HG02981 (cell line): ENCODE measurements at regions not wholly inside any gene's neighbourhood (a gene's known extent, or its start where the extent isn't known, plus 50 kb on each side); places are given as distances from the start of the nearest gene placed in this dataset.

Experiments
- ATAC-seq: cut with Tn5 transposase; IDR thresholded peaks from one replicate; pipeline ENCODE4 v1.9.1; 2021; ENCODE audit warnings: mild to moderate bottlenecking, moderate library complexity; ENCODE audit not compliant: unreplicated experiment

DNA sequence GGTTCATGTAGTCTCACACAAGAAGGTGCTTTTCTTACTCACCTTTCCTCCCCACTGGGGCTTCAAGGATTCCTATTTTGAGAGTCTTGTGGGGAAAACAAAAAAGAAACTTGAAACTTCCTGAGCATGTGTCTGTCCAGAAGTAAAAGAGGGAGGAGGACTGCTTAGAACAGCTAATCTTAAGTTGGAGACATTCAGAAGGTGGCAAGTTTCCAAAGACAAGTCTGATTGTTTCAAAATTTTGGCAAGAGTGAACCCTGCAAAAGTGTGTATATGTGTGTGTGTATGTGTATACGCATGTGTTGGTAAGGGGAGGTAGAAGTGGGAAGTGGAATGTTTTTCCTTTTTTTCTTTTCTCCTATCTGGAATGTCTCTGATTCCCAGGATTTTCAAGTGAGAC lies 189.0 kb upstream of the FRMPD4 start:
- no peak for ATAC-seq

DNA sequence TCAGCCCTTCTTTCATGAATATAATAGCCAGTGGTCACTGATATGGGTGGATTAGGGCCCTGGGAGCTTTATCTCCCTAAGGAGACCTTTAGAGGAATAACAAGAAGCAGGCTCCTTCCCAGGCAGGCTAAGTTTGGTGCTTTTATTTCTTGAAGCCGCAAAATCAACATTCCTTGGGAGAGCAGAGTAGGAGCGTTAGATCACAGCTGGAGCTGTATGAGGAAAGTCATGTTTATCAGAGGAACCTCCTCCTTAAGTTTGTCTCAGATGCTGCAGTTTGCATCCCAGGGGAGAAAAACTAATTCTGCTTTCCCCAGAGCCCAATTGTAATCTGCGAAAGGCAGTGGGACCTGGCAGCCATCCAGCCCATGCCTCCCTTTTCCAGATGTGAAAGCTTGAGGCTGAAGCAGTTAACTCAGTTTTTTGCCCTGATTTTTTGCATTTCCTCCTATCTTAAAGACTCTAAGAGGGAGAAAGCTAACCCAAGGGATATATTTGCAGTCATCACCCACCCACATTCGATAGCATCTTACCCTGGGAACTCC lies 186.0 kb upstream of the FRMPD4 start:
- ATAC-seq, result no peak

DNA sequence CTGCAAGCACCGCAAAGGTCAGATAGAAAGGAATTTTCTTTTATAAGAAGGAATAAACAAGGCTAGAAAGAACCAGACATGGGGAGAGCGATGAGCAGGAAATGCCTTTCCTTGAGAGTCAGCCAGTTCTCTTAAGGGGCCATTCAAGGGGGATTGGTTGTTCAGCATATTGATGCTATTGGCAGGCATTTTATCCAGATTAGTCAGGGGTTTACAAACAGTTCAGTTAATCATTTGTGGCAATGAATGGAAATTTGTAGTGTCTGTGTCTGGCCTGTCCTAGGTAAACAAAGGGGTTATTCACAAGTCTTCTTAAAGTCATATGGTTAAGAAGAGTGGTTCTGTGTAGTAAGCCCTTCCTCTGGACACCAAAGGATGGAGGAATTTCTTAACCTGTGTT lies 184.7 kb upstream of the FRMPD4 start:
- ATAC-seq, result no peak

DNA sequence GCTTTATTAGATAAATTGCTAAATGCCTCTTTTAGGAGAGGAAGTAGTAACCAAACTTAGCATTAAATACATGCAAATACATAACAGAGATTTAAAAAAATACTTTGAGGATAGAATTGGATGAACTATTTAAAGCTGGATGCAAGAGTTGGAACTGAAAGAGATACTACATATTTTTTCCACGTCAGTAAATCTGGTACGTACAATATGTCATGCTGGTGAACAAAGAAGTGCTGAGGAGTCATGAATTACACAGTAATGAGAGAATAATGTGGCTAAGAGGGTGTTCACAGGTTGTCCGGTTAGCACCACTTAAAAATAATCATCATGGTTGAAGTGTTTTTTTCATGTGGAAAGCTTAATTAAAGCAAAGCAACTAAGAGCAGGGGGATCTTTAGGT lies 184.1 kb upstream of the FRMPD4 start:
- ATAC-seq, result no peak

DNA sequence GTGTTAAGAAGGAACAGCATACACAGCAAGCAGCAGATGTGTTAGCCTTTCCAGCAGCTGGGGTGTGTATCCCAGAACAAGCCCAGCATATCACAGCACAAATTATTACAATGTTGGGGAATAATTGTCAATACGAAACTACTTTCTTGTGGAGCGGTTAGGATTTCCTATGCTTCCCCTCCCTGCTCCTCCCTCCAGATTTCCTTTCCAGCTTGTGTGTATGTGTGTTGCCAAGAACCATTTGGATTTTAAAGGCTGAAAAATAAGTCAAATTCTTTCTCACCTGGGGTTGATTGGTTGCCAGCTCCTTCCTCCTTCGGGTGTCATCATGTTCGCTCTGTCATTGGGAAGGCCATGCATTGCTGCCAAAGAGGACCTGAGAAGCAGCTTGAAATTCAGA lies 178.2 kb upstream of the FRMPD4 start:
- no peak for ATAC-seq

DNA sequence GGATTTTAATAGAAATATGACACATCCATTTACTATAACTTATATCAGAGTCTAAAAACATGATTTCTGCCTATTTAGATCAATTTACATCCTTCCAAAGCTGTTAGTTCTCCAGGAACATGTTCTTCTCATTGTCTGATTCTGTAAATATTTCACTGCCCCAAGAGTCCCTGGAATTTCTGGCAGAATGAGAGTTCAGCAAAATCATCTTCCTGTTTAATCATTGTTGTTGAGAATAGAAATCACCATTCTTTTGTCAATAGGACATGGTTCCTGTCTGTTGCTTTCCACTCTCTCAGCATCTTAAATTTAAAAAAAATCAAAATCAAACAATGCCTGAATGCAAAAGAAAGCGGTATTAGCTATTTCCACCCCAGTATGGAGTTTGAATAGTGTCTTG lies 172.8 kb upstream of the FRMPD4 start:
- no peak for ATAC-seq

DNA sequence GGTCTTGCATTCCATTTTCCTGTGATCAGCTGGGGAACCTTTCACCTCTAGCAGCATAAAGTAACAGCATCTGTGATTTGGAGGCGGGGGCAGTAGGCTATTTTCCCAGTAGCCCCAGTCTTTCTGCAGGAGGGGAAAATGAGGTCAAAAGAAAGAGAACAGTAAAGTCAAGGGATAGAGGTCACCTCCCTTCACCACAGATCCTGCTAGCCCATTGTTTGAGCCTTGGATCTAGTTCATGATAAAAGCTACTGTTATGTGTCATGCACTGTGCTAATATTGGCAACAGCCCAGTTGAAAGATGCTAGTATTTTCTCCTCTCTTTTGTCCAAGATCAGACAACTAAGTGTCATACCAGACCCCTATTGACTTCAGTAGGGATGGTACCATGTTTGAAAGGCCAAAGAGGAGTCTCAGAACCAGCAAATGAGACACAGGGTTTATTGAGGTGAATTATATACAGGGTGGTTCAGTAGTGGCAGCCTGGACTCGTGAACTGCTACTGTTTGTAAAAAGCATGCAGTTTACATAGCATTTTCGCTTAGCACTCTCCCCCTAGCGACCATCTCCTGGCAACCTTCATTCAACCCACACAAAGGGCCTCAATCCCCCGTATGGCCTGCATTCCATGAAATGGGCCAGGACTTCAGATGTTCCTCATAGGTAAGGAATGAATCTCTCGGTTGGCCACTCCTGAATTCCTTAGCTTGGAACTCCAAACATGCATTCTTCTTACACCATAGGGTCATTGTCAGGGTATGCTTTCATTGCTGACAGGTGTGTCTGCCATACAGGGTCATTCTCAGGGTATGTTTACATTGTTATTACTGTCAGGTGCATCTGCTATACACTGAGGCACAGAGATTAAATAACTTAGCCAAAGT lies 170.0 kb upstream of the FRMPD4 start:
- no peak for ATAC-seq

DNA sequence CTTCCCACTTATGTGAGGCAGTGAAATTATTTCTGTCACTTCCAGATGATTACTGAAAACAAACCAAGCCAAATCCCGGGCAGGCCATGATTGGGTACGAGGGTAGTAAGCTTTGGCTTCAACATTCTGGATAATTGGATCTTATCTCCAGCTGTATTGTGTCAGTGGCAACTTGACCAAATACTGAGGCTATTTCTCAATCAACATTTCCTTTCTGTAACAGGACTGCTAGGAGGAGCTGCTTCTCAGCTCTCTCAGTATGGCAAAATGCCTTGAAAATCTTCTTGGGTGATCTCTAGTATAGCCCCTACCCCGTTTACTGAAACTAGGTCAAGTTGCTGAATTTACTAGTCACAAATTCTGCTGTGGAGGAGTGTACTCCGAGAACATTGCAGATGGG lies 169.3 kb upstream of the FRMPD4 start:
- no peak for ATAC-seq

DNA sequence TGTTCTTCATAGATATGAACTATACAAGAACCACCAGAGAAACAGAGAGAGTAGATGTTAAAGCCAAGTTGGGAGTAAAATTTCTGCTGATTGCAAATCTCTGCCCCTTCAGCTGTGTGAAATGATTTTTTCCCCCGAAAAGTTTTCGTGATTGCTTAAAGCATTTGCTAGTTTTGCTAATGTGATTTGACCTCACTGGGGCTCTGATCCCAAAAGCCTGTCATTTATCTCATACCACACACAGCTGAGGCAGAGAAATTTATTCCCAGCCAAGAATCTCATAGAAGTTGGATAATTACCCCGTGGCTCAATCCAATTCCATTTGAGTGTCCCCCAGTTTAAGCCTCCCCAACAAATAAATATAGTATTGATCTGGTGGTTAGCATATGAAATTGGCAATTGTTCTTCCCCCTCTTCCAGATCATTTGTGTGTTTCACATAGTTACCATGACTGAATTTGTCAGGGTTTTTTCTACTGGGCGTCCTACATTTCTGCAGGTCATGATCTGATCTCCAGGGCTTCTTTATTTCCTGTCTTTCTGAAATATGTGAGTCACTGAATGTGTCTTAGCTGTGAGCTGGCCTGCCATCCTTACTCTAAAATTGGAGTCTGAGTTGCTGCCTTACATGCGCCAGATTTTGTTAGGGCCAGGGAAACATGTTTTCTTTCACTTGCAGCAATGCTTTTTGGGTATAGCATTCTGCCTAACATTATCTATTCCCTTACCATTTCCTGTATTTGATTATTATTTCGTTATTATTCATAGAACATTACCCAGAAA lies 167.5 kb upstream of the FRMPD4 start:
- ATAC-seq, result no peak

DNA sequence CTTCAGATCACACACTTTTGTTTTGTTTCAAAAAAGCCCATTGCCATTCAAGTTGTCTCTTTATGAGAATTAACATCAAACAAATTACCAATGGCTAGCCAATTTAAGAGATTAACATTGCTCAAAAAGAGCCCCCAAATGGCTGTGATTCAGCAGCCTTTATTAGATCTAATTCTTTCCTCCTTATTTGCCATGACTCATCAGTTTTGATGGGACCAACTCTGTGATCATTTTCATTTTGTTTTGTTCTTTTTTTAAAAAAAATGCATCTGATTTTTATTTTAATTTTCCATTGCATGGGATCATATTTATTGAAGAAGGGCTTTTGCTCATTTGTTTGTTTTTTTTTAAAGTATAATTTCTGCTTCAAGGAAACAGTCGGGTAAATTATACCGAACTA lies 161.6 kb upstream of the FRMPD4 start:
- no peak for ATAC-seq

DNA sequence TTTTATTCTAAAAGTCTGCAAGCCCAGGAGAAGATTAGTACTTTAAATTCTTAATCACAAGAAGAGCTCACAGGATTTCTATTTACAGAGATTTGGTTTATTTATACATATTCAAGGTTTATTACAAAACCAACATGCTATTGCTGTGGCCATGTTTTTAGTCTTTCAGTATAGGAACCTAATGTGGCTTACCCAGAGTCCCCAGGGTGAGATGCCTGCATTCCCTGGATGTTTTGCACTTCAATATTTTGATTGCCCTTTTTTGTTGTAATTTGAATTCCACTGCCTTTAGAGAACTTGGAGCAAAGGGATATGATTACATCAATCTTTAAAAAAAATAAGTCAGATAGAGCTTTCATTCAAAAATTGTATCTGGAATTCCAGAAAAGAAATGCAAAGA lies 146.0 kb upstream of the FRMPD4 start:
- ATAC-seq, result no peak

DNA sequence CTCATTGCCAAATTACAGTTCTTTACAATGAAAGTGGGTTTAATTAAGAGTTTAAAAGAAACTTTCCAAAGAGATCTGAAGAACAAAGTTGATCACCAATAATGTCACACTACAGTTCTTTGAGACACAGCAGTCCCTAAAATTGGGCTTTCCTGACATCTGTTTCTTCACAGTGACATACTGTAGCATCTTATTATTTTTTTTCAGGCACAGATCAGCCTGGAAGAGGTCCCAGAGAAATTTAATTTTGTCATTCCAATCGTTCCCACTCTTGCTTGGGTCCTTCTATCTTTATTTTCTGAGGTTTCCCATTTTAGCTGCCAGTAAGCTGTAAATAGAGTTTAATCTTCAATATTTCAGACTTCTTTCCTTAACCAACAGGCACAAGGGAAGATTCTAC lies 143.1 kb upstream of the FRMPD4 start:
- ATAC-seq, result no peak

DNA sequence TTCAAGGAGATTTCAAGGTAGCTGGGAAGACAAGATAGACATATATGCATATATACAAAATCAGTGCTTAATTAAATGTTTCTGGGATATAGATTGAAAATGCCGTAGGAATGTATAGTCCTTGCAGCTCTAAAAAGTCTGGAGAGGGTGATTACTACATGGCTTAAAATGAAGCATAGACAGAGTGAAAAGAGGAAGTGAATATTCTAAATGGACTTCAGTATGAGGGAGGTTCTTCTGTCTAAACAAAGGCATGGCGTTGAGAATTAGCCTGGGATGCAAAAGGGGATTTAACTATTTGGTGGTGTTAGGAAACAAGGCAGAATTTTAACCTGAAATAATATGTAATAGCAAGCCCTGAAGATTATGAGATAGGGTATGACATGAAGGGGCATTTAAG lies 141.5 kb upstream of the FRMPD4 start:
- ATAC-seq, result no peak

DNA sequence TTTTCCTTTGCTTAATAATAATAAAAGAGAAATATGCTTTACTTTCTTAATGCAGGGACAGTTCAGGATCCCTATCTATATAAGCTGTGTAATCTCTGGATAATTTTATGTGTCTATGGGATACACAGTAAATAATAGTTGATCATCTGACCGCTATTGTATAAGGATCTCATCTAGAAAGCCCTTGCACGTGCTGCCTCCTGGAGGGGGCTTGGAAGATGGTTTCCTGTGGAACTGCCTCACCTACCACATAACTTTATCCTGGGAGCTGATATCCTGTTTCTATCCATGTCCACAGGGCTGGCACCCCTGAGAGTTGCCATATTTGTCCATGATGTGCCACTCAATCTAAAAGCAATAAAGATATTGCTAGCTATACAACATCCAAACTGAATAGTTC lies 139.3 kb upstream of the FRMPD4 start:
- ATAC-seq, result no peak

DNA sequence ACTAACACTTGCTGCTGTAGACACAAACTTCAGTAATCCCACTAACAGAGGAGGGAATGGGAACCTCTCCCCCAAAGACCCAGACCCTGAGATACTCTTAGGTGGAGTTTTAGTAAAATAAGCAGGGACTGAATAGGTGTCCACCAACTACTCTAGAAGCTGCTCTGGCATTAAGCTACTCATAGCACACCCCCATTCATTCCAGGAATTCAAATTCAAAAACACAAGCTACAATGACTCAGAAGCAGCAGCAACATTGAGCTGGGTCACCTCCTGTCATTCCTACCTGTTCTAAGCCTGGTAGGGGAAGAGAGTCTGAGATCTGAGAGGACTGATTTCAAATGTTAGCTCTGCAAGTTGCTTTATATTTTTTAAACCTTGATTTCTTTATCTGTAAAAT lies 135.4 kb upstream of the FRMPD4 start:
- no peak for ATAC-seq

DNA sequence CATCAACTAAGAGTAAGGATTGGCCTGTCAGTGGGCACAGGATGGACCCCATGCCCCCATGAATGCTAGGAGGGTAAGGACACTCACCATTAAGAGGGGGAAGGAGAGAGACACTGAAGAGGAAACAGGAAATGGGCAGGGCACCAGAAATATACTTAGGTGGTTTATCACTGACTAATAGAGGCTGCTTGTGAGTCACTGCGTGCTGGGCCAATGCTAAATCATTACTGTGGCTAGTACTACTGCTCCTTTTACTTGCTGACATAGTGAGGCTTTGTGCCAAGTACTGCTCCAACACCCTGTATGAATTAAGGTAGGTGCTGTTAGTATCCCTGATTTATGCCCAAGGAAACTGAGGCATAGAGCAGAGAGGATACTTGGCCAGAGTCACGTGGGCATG lies 130.4 kb upstream of the FRMPD4 start:
- ATAC-seq, result no peak

DNA sequence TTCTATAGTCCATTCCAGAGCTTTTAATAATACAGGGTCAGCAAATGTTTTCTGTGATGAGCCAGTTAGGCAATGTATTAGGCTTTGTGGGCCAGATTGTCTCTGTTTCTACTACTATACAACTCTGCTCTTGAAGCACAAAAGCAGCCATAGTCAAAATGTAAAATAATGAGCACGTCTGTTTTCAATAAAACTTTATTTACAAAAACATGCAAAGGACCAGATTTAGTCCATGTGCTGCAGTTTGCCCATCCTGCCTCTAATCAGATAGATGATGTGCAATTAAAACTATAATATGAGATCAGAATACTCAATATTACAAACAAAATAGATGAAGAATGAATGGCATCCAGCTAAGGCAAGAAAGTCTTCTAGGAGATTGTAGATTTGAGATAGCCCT lies 127.8 kb upstream of the FRMPD4 start:
- ATAC-seq, result no peak

DNA sequence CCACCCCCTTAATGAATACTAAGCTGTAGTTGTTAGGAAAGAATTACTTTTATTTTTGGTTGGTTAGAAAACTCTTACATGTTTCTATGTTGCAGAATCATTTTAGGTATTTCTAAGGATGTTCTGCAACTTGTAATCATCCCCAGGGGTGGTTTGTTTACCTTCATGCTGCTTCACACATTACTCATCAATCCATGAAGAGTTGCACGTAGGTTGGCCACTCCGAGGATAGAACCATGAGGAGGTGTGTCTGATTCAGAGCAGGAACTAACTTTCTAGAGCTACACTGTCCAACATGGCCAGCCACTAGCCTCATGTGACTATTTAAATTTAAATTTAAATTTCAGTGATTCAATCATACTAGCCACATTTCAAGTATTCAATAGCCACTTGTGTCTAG lies 127.2 kb upstream of the FRMPD4 start:
- no peak for ATAC-seq

DNA sequence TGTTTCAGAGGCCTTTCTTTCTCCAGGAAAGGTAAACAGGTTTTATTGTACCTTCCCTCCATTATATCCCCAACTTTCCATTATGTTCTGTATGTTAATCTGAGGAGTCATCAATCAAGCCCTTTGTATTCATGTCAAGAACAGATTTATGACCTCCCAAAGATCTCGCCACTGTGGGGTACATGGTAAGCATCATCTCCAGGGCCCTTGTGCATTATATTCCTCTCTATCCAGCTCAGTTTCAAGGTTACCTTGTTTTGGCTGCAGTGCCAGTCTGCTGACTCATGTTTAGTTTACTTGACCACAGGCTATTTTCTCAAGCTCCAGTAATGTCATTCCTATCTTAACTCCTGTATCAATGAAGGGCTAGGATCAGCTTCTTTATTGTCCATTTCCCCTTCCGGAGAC lies 125.1 kb upstream of the FRMPD4 start:
- no peak for ATAC-seq

DNA sequence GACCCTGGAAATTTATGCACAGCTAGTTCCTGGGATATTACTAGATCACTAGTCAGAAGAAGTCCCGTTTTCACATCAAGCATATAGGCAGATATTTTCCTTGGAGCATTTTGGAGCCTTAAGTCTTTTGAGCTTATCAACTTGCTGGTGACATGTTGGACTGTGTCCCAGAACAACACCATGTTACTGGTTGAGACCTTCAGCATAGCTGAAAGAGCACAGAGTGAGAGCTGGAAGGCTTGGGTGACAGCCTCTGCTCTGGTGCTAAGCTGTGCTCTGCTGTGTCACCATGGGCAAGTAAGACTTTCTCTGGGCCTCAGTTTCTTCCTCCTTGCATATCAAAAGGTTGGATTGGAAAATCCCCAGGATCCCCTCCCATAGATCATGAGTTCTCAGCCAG lies 116.6 kb upstream of the FRMPD4 start:
- ATAC-seq, result no peak

DNA sequence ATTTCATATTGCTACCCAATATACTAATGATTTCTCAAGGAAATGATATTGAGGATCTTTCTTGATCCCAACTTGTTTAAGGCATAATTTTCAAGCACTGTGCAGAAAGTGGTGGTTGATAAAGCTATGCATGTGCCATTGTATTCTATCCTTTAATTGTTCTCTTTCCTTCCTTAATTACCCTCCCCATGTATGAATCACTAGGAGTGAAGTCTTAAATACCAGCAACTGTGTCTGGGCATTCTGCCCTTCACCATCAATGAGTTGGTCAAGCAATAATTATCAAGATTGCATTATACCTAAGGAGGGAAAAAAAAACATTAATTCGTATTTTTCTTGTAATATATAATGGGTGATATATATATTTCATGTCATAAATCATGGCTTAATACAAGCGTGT lies 111.8 kb upstream of the FRMPD4 start:
- no peak for ATAC-seq

DNA sequence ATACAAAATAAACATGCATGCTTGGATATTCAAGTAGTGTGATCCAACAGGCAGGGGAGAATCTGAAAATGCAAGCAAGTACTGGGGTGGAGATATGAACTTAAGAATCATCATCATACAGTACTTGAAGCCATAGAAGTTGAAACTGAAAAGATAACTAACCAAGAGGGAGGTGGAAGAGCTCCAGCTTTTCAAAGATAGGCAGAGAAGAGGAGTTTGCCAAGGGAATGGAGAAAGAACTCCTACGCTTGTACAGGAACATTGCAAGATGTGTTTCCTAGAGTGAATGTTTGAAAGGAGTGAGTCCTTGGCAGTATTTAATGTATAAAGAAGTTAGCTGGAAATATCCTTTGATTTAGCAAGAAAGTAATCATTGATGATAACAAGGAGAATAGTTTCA lies 106.2 kb upstream of the FRMPD4 start:
- no peak for ATAC-seq
